T47D (cell line): ENCODE measurements at regions not wholly inside any gene's neighbourhood (a gene's known extent, or its start where the extent isn't known, plus 50 kb on each side); places are given as distances from the start of the nearest gene placed in this dataset.

Source experiments
- DNase-seq, 2 experiments: peaks; one replicate each; pipeline versions ENCODE4 v3.0.0 to v3.0.0-alpha.2; 2011 to 2012; ENCODE audit warnings: low read depth in 1 of 2, low spot score in 1 of 2
- JUND ChIP-seq: IDR thresholded peaks from 2 replicates; pipeline ENCODE4 v1.6.1; 2012; ENCODE audit warnings: low read depth
- in situ Hi-C: cut with HindIII; loops from 2 replicates; pipeline ENCODE4 v1.10.0; 2016; ENCODE audit warnings: low sequenced_read_pairs, low pct_unique_long_range_greater_than_20kb

- no peak for TF ChIP-seq JUND
- in situ Hi-C loops: no loop called here
Observed at GRCh38 chr5:135184646-135185045, 150.6 kb upstream of the PITX1 start.

GRCh38 chr5:135183464-135183863 lies 149.4 kb upstream of the PITX1 start:
- in situ Hi-C loops: no loop called here

More at GRCh38 chr5:135184646-135185045, 150.6 kb upstream of the PITX1 start:
- no peak for DNase-seq

GRCh38 chr5:135182675-135183074 lies 148.6 kb upstream of the PITX1 start:
- TF ChIP-seq JUND: no peak
- in situ Hi-C loops: no loop called here
- no peak for DNase-seq

More at GRCh38 chr5:135183464-135183863, 149.4 kb upstream of the PITX1 start:
- DNase-seq: no peak
- TF ChIP-seq JUND: no peak

- DNase-seq: no peak
- in situ Hi-C loops: no loop called here
- TF ChIP-seq JUND: no peak
Observed at GRCh38 chr5:135181653-135182052, 147.6 kb upstream of the PITX1 start.

GRCh38 chr5:135179308-135179980 lies 145.4 kb upstream of the PITX1 start:
- in situ Hi-C loops: no loop called here
- TF ChIP-seq JUND: no peak
- DNase-seq: peak; percentile 23 to 87

- in situ Hi-C loops: no loop called here
- TF ChIP-seq JUND: no peak
- no peak for DNase-seq
Observed at GRCh38 chr5:135178476-135179155, 144.6 kb upstream of the PITX1 start.

- DNase-seq: no peak
- in situ Hi-C loops: no loop called here
- no peak for TF ChIP-seq JUND
Observed at GRCh38 chr5:135177591-135177990, 143.6 kb upstream of the PITX1 start.

GRCh38 chr5:135176991-135177390 lies 143.0 kb upstream of the PITX1 start:
- DNase-seq: no peak
- no peak for TF ChIP-seq JUND
- in situ Hi-C loops: no loop called here

- in situ Hi-C loops: no loop called here
- DNase-seq: no peak
Observed at GRCh38 chr5:135174315-135175096, 140.5 kb upstream of the PITX1 start.

GRCh38 chr5:135173662-135174290 lies 139.7 kb upstream of the PITX1 start:
- DNase-seq: no peak

More at GRCh38 chr5:135174315-135175096, 140.5 kb upstream of the PITX1 start:
- no peak for TF ChIP-seq JUND

GRCh38 chr5:135172718-135173117 lies 138.7 kb upstream of the PITX1 start:
- TF ChIP-seq JUND: no peak
- in situ Hi-C loops: no loop called here
- DNase-seq: no peak

More at GRCh38 chr5:135173662-135174290, 139.7 kb upstream of the PITX1 start:
- no peak for TF ChIP-seq JUND
- in situ Hi-C loops: no loop called here

GRCh38 chr5:135171336-135171735 lies 137.3 kb upstream of the PITX1 start:
- no peak for DNase-seq

More at GRCh38 chr5:135171336-135171735, 137.3 kb upstream of the PITX1 start:
- TF ChIP-seq JUND: no peak
- in situ Hi-C loops: no loop called here
